Ectodermal cell (in vitro differentiated cells): ENCODE measurements at regions not wholly inside any gene's neighbourhood (a gene's known extent, or its start where the extent isn't known, plus 50 kb on each side); places are given as distances from the start of the nearest gene placed in this dataset.
"Not testable (repeated sequence)": the region's sequence is repeated elsewhere in the genome, so short reads cannot be mapped to it uniquely, and the experiment has no call there.

Experiments
- H3K27ac ChIP-seq: 2 replicates; pipeline ENCODE4 v1.7.0; 2013; ENCODE audit warnings: mild to moderate bottlenecking, low read depth, low read length; ENCODE audit not compliant: insufficient read depth, poor library complexity, severe bottlenecking
- H3K27me3 ChIP-seq: 2 replicates; pipeline ENCODE4 v1.7.0; 2013; ENCODE audit warnings: mild to moderate bottlenecking, low read length; ENCODE audit not compliant: insufficient read depth, control insufficient read depth, poor library complexity, severe bottlenecking
- H3K36me3 ChIP-seq: one replicate; pipeline ENCODE4 v1.7.0; 2013; ENCODE audit warnings: low read length; ENCODE audit not compliant: control insufficient read depth, insufficient read depth
- H3K4me1 ChIP-seq: one replicate; pipeline ENCODE4 v1.7.0; 2013; ENCODE audit warnings: low read length; ENCODE audit not compliant: control insufficient read depth, insufficient read depth
- H3K4me3 ChIP-seq: 2 replicates; pipeline ENCODE4 v1.7.0; 2013; ENCODE audit warnings: low read depth, low read length, control low read depth; ENCODE audit not compliant: insufficient read depth
- H3K9me3 ChIP-seq: 2 replicates; pipeline ENCODE4 v1.7.0; 2013; ENCODE audit warnings: mild to moderate bottlenecking, low read length, moderate library complexity; ENCODE audit not compliant: control insufficient read depth
- WGBS, 2 experiments: methylation state at CpG; one replicate each; pipeline ENCODE4 v1.1.7; 2013; ENCODE audit warnings: missing lambda C conversion rate in 2 of 2; 5-methylcytosine and 5-hydroxymethylcytosine counted together

- Histone ChIP-seq H3K4me3 (no peak overlapping the region), H3K27me3 (no peaks in the 10 kb centered on the region), H3K9me3 (peaks cover 7% of the 10 kb centered on the region), H3K27ac (no peak overlapping the region), H3K4me1 (peaks cover 4% of the 10 kb centered on the region), H3K36me3 (no peaks in the 10 kb centered on the region)
- WGBS, 2 experiments = 95 to 98% methylated on average over 7 to 8 of the region's 8 CpGs
Observed at GRCh38 chr3:194257151-194257621, 93.9 kb downstream of the CPN2 start.

- 88 to 97% methylated on average over 1 of the region's 1 CpG for WGBS, 2 experiments
- Histone ChIP-seq H3K4me1 (peaks cover 4% of the 10 kb centered on the region), H3K4me3 (no peak overlapping the region), H3K9me3 (peaks cover 7% of the 10 kb centered on the region), H3K36me3 (no peaks in the 10 kb centered on the region), H3K27me3 (no peaks in the 10 kb centered on the region), H3K27ac (no peak overlapping the region)
Observed at GRCh38 chr3:194257916-194258668, 93.0 kb downstream of the CPN2 start.

- WGBS, 2 experiments = 93% methylated on average over 9 of the region's 9 CpGs
- Histone ChIP-seq H3K4me1 (peaks cover 9% of the 10 kb centered on the region), H3K4me3 (no peak overlapping the region), H3K27ac (no peak overlapping the region), H3K36me3 (no peaks in the 10 kb centered on the region), H3K9me3 (peaks cover 7% of the 10 kb centered on the region), H3K27me3 (no peaks in the 10 kb centered on the region)
Observed at GRCh38 chr3:194259982-194260766, 91.0 kb downstream of the CPN2 start.

GRCh38 chr3:194261581-194262063 lies 89.5 kb downstream of the CPN2 start:
- no peak overlapping the region for H3K4me3 ChIP-seq
- peaks cover 8% of the 10 kb centered on the region for H3K4me1 ChIP-seq
- no peaks in the 10 kb centered on the region for H3K27me3 ChIP-seq
- peaks cover 7% of the 10 kb centered on the region for H3K9me3 ChIP-seq
- H3K27ac ChIP-seq = no peak overlapping the region
- 81 to 86% methylated on average over 6 of the region's 6 CpGs for WGBS, 2 experiments
- no peaks in the 10 kb centered on the region for H3K36me3 ChIP-seq

GRCh38 chr3:194262176-194262924 lies 88.8 kb downstream of the CPN2 start:
- H3K27me3 ChIP-seq = no peaks in the 10 kb centered on the region
- 85% methylated on average over 10 of the region's 10 CpGs for WGBS, 2 experiments
- H3K9me3 ChIP-seq = peaks cover 7% of the 10 kb centered on the region
- peaks cover 10% of the 10 kb centered on the region for H3K4me1 ChIP-seq
- no peaks in the 10 kb centered on the region for H3K36me3 ChIP-seq
- H3K4me3 ChIP-seq = no peak overlapping the region
- H3K27ac ChIP-seq = no peak overlapping the region

- no peaks in the 10 kb centered on the region for H3K36me3 ChIP-seq
- H3K27ac ChIP-seq = no peak overlapping the region
- H3K4me1 ChIP-seq = peaks cover 15% of the 10 kb centered on the region
- 93 to 95% methylated on average over 5 of the region's 5 CpGs for WGBS, 2 experiments
- no peaks in the 10 kb centered on the region for H3K27me3 ChIP-seq
- H3K4me3 ChIP-seq = no peak overlapping the region
- peaks cover 5% of the 10 kb centered on the region for H3K9me3 ChIP-seq
Observed at GRCh38 chr3:194262925-194263305, 88.2 kb downstream of the CPN2 start.

GRCh38 chr3:194264631-194265504 lies 86.3 kb downstream of the CPN2 start:
- H3K27me3 ChIP-seq, H3K27ac ChIP-seq, H3K36me3 ChIP-seq, H3K9me3 ChIP-seq, H3K4me3 ChIP-seq: not testable (repeated sequence)
- H3K4me1 ChIP-seq = peaks cover 21% of the 10 kb centered on the region
- 95% methylated on average over 34 to 37 of the region's 37 CpGs for WGBS, 2 experiments

GRCh38 chr3:194265505-194265892 lies 85.6 kb downstream of the CPN2 start:
- H3K4me1 ChIP-seq = peaks cover 23% of the 10 kb centered on the region
- H3K27ac ChIP-seq = no peak overlapping the region
- no peak overlapping the region for H3K4me3 ChIP-seq
- no peaks in the 10 kb centered on the region for H3K9me3 ChIP-seq
- H3K27me3 ChIP-seq = no peaks in the 10 kb centered on the region
- WGBS, 2 experiments = 88% methylated on average over 19 of the region's 19 CpGs
- no peaks in the 10 kb centered on the region for H3K36me3 ChIP-seq
